Erythroblast (primary cell): ENCODE measurements at regions not wholly inside any gene's neighbourhood (a gene's known extent, or its start where the extent isn't known, plus 50 kb on each side); places are given as distances from the start of the nearest gene placed in this dataset.
"Not testable (repeated sequence)": the region's sequence is repeated elsewhere in the genome, so short reads cannot be mapped to it uniquely, and the experiment has no call there.

Experiments
- DNase-seq, 2 experiments: peaks; one replicate each; lab custom pipeline; 2025; lab: John Stamatoyannopoulos, UW
- GATA1 ChIP-seq: IDR thresholded peaks from 2 replicates; pipeline ENCODE4 v1.6.1; 2011; ENCODE audit warnings: low read depth, mild to moderate bottlenecking, control low read depth, low read length, moderate library complexity
- POLR2A ChIP-seq: IDR thresholded peaks from 2 replicates; pipeline ENCODE4 v1.6.1; 2011; ENCODE audit warnings: mild to moderate bottlenecking, low read length

GRCh38 chr3:39558775-39559306 lies 91.4 kb downstream of the MOBP start:
- TF ChIP-seq GATA1, result no peak
- TF ChIP-seq POLR2A, result no peak

GRCh38 chr3:39559543-39559942 lies 92.1 kb downstream of the MOBP start:
- no peak for DNase-seq
- TF ChIP-seq GATA1 (no peak), POLR2A (no peak)

More at GRCh38 chr3:39558775-39559306, 91.4 kb downstream of the MOBP start:
- DNase-seq, result no peak

GRCh38 chr3:39568508-39568907 lies 101.0 kb downstream of the MOBP start:
- DNase-seq, result no peak
- TF ChIP-seq POLR2A (no peak), GATA1 (no peak)

GRCh38 chr3:39569095-39569494 lies 101.6 kb downstream of the MOBP start:
- TF ChIP-seq GATA1, result no peak
- no peak for TF ChIP-seq POLR2A
- DNase-seq, result no peak

- TF ChIP-seq POLR2A, result no peak
- no peak for TF ChIP-seq GATA1
- DNase-seq, result no peak
Measured at GRCh38 chr3:39573392-39573791, 105.9 kb downstream of the MOBP start.

GRCh38 chr3:39577541-39577940 lies 110.1 kb downstream of the MOBP start:
- no peak for DNase-seq
- no peak for TF ChIP-seq POLR2A
- TF ChIP-seq GATA1, result no peak

GRCh38 chr3:39586215-39586614 lies 118.7 kb downstream of the MOBP start:
- DNase-seq, result not testable (repeated sequence)

GRCh38 chr3:39587113-39587512 lies 119.6 kb downstream of the MOBP start:
- no peak for DNase-seq
- no peak for TF ChIP-seq POLR2A
- TF ChIP-seq GATA1, result no peak

- no peak for TF ChIP-seq POLR2A
- no peak for DNase-seq
Measured at GRCh38 chr3:39590806-39591205, 123.3 kb downstream of the MOBP start.

GRCh38 chr3:39592311-39593050 lies 125.0 kb downstream of the MOBP start:
- no peak for DNase-seq
- TF ChIP-seq POLR2A (no peak), GATA1 (no peak)

GRCh38 chr3:39593341-39593740 lies 125.9 kb downstream of the MOBP start:
- no peak for DNase-seq
- no peak for TF ChIP-seq GATA1
- no peak for TF ChIP-seq POLR2A

- no peak for TF ChIP-seq POLR2A
- TF ChIP-seq GATA1, result no peak
- no peak for DNase-seq
Measured at GRCh38 chr3:39601241-39601640, 133.8 kb downstream of the MOBP start.

- no peak for TF ChIP-seq GATA1
- no peak for TF ChIP-seq POLR2A
- DNase-seq, result no peak
Measured at GRCh38 chr3:39605837-39606236, 138.4 kb downstream of the MOBP start.

- TF ChIP-seq POLR2A (no peak), GATA1 (no peak)
- no peak for DNase-seq
Measured at GRCh38 chr3:39626198-39626597, 158.7 kb downstream of the MOBP start.

GRCh38 chr3:39631136-39631535 lies 163.7 kb downstream of the MOBP start:
- no peak for DNase-seq
- TF ChIP-seq POLR2A, result no peak
- TF ChIP-seq GATA1, result no peak

GRCh38 chr3:39637807-39638206 lies 170.3 kb downstream of the MOBP start:
- peak; percentile 39 to 53 for DNase-seq
- no peak for TF ChIP-seq GATA1
- no peak for TF ChIP-seq POLR2A

- peak; percentile 17 to 37 for DNase-seq
- TF ChIP-seq POLR2A (no peak), GATA1 (no peak)
Measured at GRCh38 chr3:39638301-39638700, 170.8 kb downstream of the MOBP start.
